T-helper 1 cell treated with Interleukin-12 subunit alpha and Interleukin-12 subunit beta and Interleukin-4 antibody, amounts not matched to agents 30 μg/mL and 1 μg/mL, for 36 hours (primary cell): ENCODE measurements at regions not wholly inside any gene's neighbourhood (a gene's known extent, or its start where the extent isn't known, plus 50 kb on each side); places are given as distances from the start of the nearest gene placed in this dataset.
"Not testable (repeated sequence)": the region's sequence is repeated elsewhere in the genome, so short reads cannot be mapped to it uniquely, and the experiment has no call there.

Source experiments
- H3K27ac Mint-ChIP-seq: one replicate; pipeline ENCODE4 v1.8.0; 2021; ENCODE audit warnings: mild to moderate bottlenecking, mixed read lengths
- H3K27me3 Mint-ChIP-seq: one replicate; pipeline ENCODE4 v1.8.0; 2021; ENCODE audit warnings: low read depth, mixed read lengths
- H3K36me3 Mint-ChIP-seq: one replicate; pipeline ENCODE4 v1.8.0; 2021; ENCODE audit warnings: low read depth, mixed read lengths
- H3K4me1 Mint-ChIP-seq: one replicate; pipeline ENCODE4 v1.8.0; 2021; ENCODE audit warnings: low read depth, mixed read lengths
- H3K4me3 Mint-ChIP-seq: one replicate; pipeline ENCODE4 v1.8.0; 2021; ENCODE audit warnings: mild to moderate bottlenecking, moderate library complexity, mixed read lengths
- H3K9me3 Mint-ChIP-seq: one replicate; pipeline ENCODE4 v1.8.0; 2021; ENCODE audit warnings: mixed read lengths

GRCh38 chr7:47181746-47182361 lies 400.1 kb downstream of the TNS3 start:
- H3K9me3 Mint-ChIP-seq, result no peaks in the 10 kb centered on the region
- H3K36me3 Mint-ChIP-seq, result no peaks in the 10 kb centered on the region
- H3K4me3 Mint-ChIP-seq, result no peak overlapping the region
- H3K4me1 Mint-ChIP-seq, result no peaks in the 10 kb centered on the region
- H3K27ac Mint-ChIP-seq, result no peak overlapping the region
- no peaks in the 10 kb centered on the region for H3K27me3 Mint-ChIP-seq

GRCh38 chr7:47180516-47180826 lies 401.4 kb downstream of the TNS3 start:
- no peaks in the 10 kb centered on the region for H3K27me3 Mint-ChIP-seq
- H3K27ac Mint-ChIP-seq, result no peak overlapping the region
- H3K9me3 Mint-ChIP-seq, result no peaks in the 10 kb centered on the region
- H3K36me3 Mint-ChIP-seq, result no peaks in the 10 kb centered on the region
- no peak overlapping the region for H3K4me3 Mint-ChIP-seq
- no peaks in the 10 kb centered on the region for H3K4me1 Mint-ChIP-seq

- no peak overlapping the region for H3K27ac Mint-ChIP-seq
- H3K27me3 Mint-ChIP-seq, result no peaks in the 10 kb centered on the region
- no peak overlapping the region for H3K4me3 Mint-ChIP-seq
- no peaks in the 10 kb centered on the region for H3K4me1 Mint-ChIP-seq
- no peaks in the 10 kb centered on the region for H3K36me3 Mint-ChIP-seq
- no peaks in the 10 kb centered on the region for H3K9me3 Mint-ChIP-seq
Observed at GRCh38 chr7:47179812-47180515, 401.9 kb downstream of the TNS3 start.

- H3K9me3 Mint-ChIP-seq, H3K4me1 Mint-ChIP-seq, H3K4me3 Mint-ChIP-seq, H3K27ac Mint-ChIP-seq, H3K36me3 Mint-ChIP-seq, H3K27me3 Mint-ChIP-seq: not testable (repeated sequence)
Observed at GRCh38 chr7:47172602-47173539, 409.0 kb downstream of the TNS3 start.

- Mint-ChIP-seq H3K4me1 (no peaks in the 10 kb centered on the region), H3K36me3 (no peaks in the 10 kb centered on the region), H3K27me3 (no peaks in the 10 kb centered on the region), H3K9me3 (no peaks in the 10 kb centered on the region), H3K4me3 (no peak overlapping the region), H3K27ac (no peak overlapping the region)
Observed at GRCh38 chr7:47170516-47170915, 411.4 kb downstream of the TNS3 start.

- no peaks in the 10 kb centered on the region for H3K4me1 Mint-ChIP-seq
- peaks cover 2% of the 10 kb centered on the region for H3K27me3 Mint-ChIP-seq
- no peaks in the 10 kb centered on the region for H3K36me3 Mint-ChIP-seq
- no peaks in the 10 kb centered on the region for H3K9me3 Mint-ChIP-seq
- no peak overlapping the region for H3K27ac Mint-ChIP-seq
- H3K4me3 Mint-ChIP-seq, result no peak overlapping the region
Observed at GRCh38 chr7:47154791-47155190, 427.1 kb downstream of the TNS3 start.

- H3K9me3 Mint-ChIP-seq, result no peaks in the 10 kb centered on the region
- no peaks in the 10 kb centered on the region for H3K36me3 Mint-ChIP-seq
- H3K27me3 Mint-ChIP-seq, result peaks cover 2% of the 10 kb centered on the region
- H3K27ac Mint-ChIP-seq, result no peak overlapping the region
- no peaks in the 10 kb centered on the region for H3K4me1 Mint-ChIP-seq
- no peak overlapping the region for H3K4me3 Mint-ChIP-seq
Observed at GRCh38 chr7:47153576-47153975, 428.3 kb downstream of the TNS3 start.

GRCh38 chr7:47153058-47153457 lies 428.9 kb downstream of the TNS3 start:
- Mint-ChIP-seq H3K36me3 (no peaks in the 10 kb centered on the region), H3K27me3 (peaks cover 2% of the 10 kb centered on the region), H3K4me1 (no peaks in the 10 kb centered on the region), H3K9me3 (no peaks in the 10 kb centered on the region), H3K4me3 (no peak overlapping the region), H3K27ac (no peak overlapping the region)

GRCh38 chr7:47152307-47152706 lies 429.6 kb downstream of the TNS3 start:
- H3K27ac Mint-ChIP-seq, result no peak overlapping the region
- peaks cover 2% of the 10 kb centered on the region for H3K27me3 Mint-ChIP-seq
- no peak overlapping the region for H3K4me3 Mint-ChIP-seq
- H3K4me1 Mint-ChIP-seq, result no peaks in the 10 kb centered on the region
- H3K9me3 Mint-ChIP-seq, result no peaks in the 10 kb centered on the region
- H3K36me3 Mint-ChIP-seq, result no peaks in the 10 kb centered on the region

- H3K4me3 Mint-ChIP-seq, result no peak overlapping the region
- H3K27ac Mint-ChIP-seq, result no peak overlapping the region
- no peaks in the 10 kb centered on the region for H3K4me1 Mint-ChIP-seq
- H3K36me3 Mint-ChIP-seq, result no peaks in the 10 kb centered on the region
- H3K9me3 Mint-ChIP-seq, result no peaks in the 10 kb centered on the region
- peaks cover 2% of the 10 kb centered on the region for H3K27me3 Mint-ChIP-seq
Observed at GRCh38 chr7:47150497-47151260, 431.2 kb downstream of the TNS3 start.

GRCh38 chr7:47149971-47150370 lies 431.9 kb downstream of the TNS3 start:
- H3K36me3 Mint-ChIP-seq, result no peaks in the 10 kb centered on the region
- no peak overlapping the region for H3K4me3 Mint-ChIP-seq
- peaks cover 2% of the 10 kb centered on the region for H3K27me3 Mint-ChIP-seq
- no peak overlapping the region for H3K27ac Mint-ChIP-seq
- no peaks in the 10 kb centered on the region for H3K9me3 Mint-ChIP-seq
- H3K4me1 Mint-ChIP-seq, result no peaks in the 10 kb centered on the region

GRCh38 chr7:47149208-47149839 lies 432.6 kb downstream of the TNS3 start:
- peaks cover 2% of the 10 kb centered on the region for H3K27me3 Mint-ChIP-seq
- no peaks in the 10 kb centered on the region for H3K4me1 Mint-ChIP-seq
- no peaks in the 10 kb centered on the region for H3K36me3 Mint-ChIP-seq
- H3K4me3 Mint-ChIP-seq, result no peak overlapping the region
- H3K9me3 Mint-ChIP-seq, result no peaks in the 10 kb centered on the region
- H3K27ac Mint-ChIP-seq, result no peak overlapping the region

- Mint-ChIP-seq H3K36me3 (no peaks in the 10 kb centered on the region), H3K9me3 (no peaks in the 10 kb centered on the region), H3K4me1 (no peaks in the 10 kb centered on the region), H3K4me3 (no peak overlapping the region), H3K27me3 (no peaks in the 10 kb centered on the region), H3K27ac (no peak overlapping the region)
Observed at GRCh38 chr7:47148536-47149207, 433.2 kb downstream of the TNS3 start.

GRCh38 chr7:47147213-47147631 lies 434.7 kb downstream of the TNS3 start:
- no peaks in the 10 kb centered on the region for H3K36me3 Mint-ChIP-seq
- no peak overlapping the region for H3K27ac Mint-ChIP-seq
- H3K9me3 Mint-ChIP-seq, result no peaks in the 10 kb centered on the region

More at GRCh38 chr7:47147213-47147631, 434.7 kb downstream of the TNS3 start:
- Mint-ChIP-seq H3K27me3 (no peaks in the 10 kb centered on the region), H3K4me3 (no peak overlapping the region), H3K4me1 (no peaks in the 10 kb centered on the region)
